ENCODE measurements at regions not wholly inside any gene's neighbourhood (a gene's known extent, or its start where the extent isn't known, plus 50 kb on each side); places are given as distances from the start of the nearest gene placed in this dataset.

- TF ChIP-seq, protein P1, sequence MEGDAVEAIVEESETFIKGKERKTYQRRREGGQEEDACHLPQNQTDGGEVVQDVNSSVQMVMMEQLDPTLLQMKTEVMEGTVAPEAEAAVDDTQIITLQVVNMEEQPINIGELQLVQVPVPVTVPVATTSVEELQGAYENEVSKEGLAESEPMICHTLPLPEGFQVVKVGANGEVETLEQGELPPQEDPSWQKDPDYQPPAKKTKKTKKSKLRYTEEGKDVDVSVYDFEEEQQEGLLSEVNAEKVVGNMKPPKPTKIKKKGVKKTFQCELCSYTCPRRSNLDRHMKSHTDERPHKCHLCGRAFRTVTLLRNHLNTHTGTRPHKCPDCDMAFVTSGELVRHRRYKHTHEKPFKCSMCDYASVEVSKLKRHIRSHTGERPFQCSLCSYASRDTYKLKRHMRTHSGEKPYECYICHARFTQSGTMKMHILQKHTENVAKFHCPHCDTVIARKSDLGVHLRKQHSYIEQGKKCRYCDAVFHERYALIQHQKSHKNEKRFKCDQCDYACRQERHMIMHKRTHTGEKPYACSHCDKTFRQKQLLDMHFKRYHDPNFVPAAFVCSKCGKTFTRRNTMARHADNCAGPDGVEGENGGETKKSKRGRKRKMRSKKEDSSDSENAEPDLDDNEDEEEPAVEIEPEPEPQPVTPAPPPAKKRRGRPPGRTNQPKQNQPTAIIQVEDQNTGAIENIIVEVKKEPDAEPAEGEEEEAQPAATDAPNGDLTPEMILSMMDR (IDR thresholded peaks at IDR 0.05 in 2 of 3, conservative IDR thresholded peaks at IDR 0.05 in 1 of 3; ENCODE audit: borderline replicate concordance in 1 of 3, insufficient read depth in 1 of 3, low read depth in 2 of 3, low read length in 2 of 3): no peak
- no peak for TF ChIP-seq POLR2AphosphoS5 (IDR thresholded peaks at IDR 0.05; ENCODE audit: low read depth, low read length)
- no peak for TF ChIP-seq POLR2A (IDR thresholded peaks at IDR 0.05; ENCODE audit: borderline replicate concordance, extremely low read depth, insufficient read depth, insufficient read length)
These were observed 54.8 kb upstream of the LRRN2 start for GRCh38 chr1:204740354-204740753.
